ENCODE measurements at regions not wholly inside any gene's neighbourhood (a gene's known extent, or its start where the extent isn't known, plus 50 kb on each side); places are given as distances from the start of the nearest gene placed in this dataset.

- DNase-seq = no peak
Measured at GRCh38 chr2:70036290-70036689, 51.0 kb upstream of the PCBP1 start.

- DNase-seq = no peak
Measured at GRCh38 chr2:70035344-70035844, 51.9 kb upstream of the PCBP1 start.

- DNase-seq = no peak
Measured at GRCh38 chr2:70030724-70031420, 56.4 kb upstream of the PCBP1 start.

- peak in 33 of 56 donors; percentile 7 to 62 (median 28) for DNase-seq
Measured at GRCh38 chr2:70029814-70030409, 57.4 kb upstream of the PCBP1 start.

- no peak for DNase-seq
Measured at GRCh38 chr2:70024284-70024683, 62.9 kb upstream of the ASPRV1 start.

GRCh38 chr2:70019096-70019495, 57.7 kb upstream of the ASPRV1 start:
- DNase-seq = no peak

GRCh38 chr2:70017962-70018361, 56.5 kb upstream of the ASPRV1 start:
- no peak for DNase-seq

- no peak for DNase-seq
Measured at GRCh38 chr2:70014959-70015358, 53.5 kb upstream of the ASPRV1 start.

GRCh38 chr2:70012887-70013286, 51.5 kb upstream of the ASPRV1 start:
- no peak for DNase-seq

GRCh38 chr2:70011786-70012185, 50.4 kb upstream of the ASPRV1 start:
- no peak for DNase-seq

- DNase-seq = no peak
Measured at GRCh38 chr2:70011335-70011734, 49.9 kb upstream of the ASPRV1 start.

Data from amygdala (tissue), 56 donors.